A549 (cell line): ENCODE measurements at regions not wholly inside any gene's neighbourhood (a gene's known extent, or its start where the extent isn't known, plus 50 kb on each side); places are given as distances from the start of the nearest gene placed in this dataset.

Source experiments
- ATAC-seq, 2 experiments: fragments of 200-7000 bp in 1 of 2; fragments of >200 bp in 1 of 2; cut with Nextera tagmentation in 1 of 2; cut with Tn5 transposase in 1 of 2; 3 replicates each; pipeline versions ENCODE4 v1.8.0 to v1.9.1; 2018 to 2020; ENCODE audit warnings: mild to moderate bottlenecking in 1 of 2, moderate library complexity in 1 of 2
- CTCF ChIA-PET: fragments of 300-600 bp; sonication (Branson Sonifier 250); formaldehyde crosslinking; extraction: SDS; loops from one replicate; lab custom pipeline; 2021; ENCODE audit warnings: antibody characterized with exemption, inconsistent platforms; lab: Yijun Ruan, JAX
- POLR2A ChIA-PET: fragments of 350-600 bp; formaldehyde crosslinking; extraction: SDS; loops from one replicate; lab custom pipeline; 2021; ENCODE audit warnings: antibody characterized with exemption, inconsistent platforms; lab: Yijun Ruan, JAX
- DNase-seq, 2 experiments: peaks; one replicate each; pipeline versions ENCODE4 v3.0.0 to v3.0.0-alpha.2; 2011 to 2016; ENCODE audit warnings: low read depth in 1 of 2, low spot score in 1 of 2
- FAIRE-seq: peaks from 2 replicates; lab custom pipeline; 2011; peaks lifted over from hg19 to GRCh38; lab: Jason Lieb, UNC
- H3K27ac ChIP-seq, 2 experiments: fragments of >200 bp; sonication (Bioruptor Twin); formaldehyde crosslinking; 3 replicates each; pipeline ENCODE4 v1.5.1; 2016 to 2017
- H3K4me1 ChIP-seq: fragments of >200 bp; sonication (Bioruptor Twin); formaldehyde crosslinking; 3 replicates; pipeline ENCODE4 v1.6.1; 2016
- H3K4me2 ChIP-seq: fragments of >200 bp; sonication (Bioruptor Twin); formaldehyde crosslinking; 3 replicates; pipeline ENCODE4 v1.6.1; 2016
- H3K4me3 ChIP-seq: fragments of >200 bp; sonication (Bioruptor Twin); formaldehyde crosslinking; 3 replicates; pipeline ENCODE4 v1.5.1; 2016
- H3K9me3 ChIP-seq: fragments of >200 bp; sonication (Bioruptor Twin); formaldehyde crosslinking; 3 replicates; pipeline ENCODE4 v1.6.1; 2016
- BCL3 ChIP-seq: fragments of >200 bp; sonication (Bioruptor Twin); formaldehyde crosslinking; IDR thresholded peaks from 3 replicates; pipeline ENCODE4 v1.6.1; 2016
- BHLHE40 ChIP-seq: IDR thresholded peaks from 2 replicates; pipeline ENCODE4 v1.6.1; 2012; ENCODE audit warnings: low read depth, low read length, inconsistent platforms
- CBX8 ChIP-seq: fragments of 200-600 bp; sonication (generic); IDR thresholded peaks from 2 replicates; pipeline ENCODE4 v1.6.1; 2016
- CHD2 ChIP-seq: fragments of 150-350 bp; IDR thresholded peaks from 2 replicates; pipeline ENCODE4 v1.6.1; 2014; ENCODE audit warnings: low read length; ENCODE audit not compliant: partially characterized antibody
- CTCF ChIP-seq: fragments of >200 bp; sonication (Bioruptor Twin); formaldehyde crosslinking; IDR thresholded peaks from 3 replicates; pipeline ENCODE4 v1.5.1; 2016
- E2F6 ChIP-seq: IDR thresholded peaks from 2 replicates; pipeline ENCODE4 v1.6.1; 2012; ENCODE audit warnings: low read depth, borderline replicate concordance
- EHMT2 ChIP-seq: fragments of 200-600 bp; sonication (generic); IDR thresholded peaks from 2 replicates; pipeline ENCODE4 v1.6.1; 2016; ENCODE audit warnings: antibody characterized with exemption, low read depth, mild to moderate bottlenecking, moderate library complexity
- ESRRA ChIP-seq: fragments of 150-350 bp; IDR thresholded peaks from 2 replicates; pipeline ENCODE4 v1.6.1; 2014; ENCODE audit warnings: mild to moderate bottlenecking, low read length, borderline replicate concordance
- FOSB ChIP-seq: fragments of 250-450 bp; sonication (Bioruptor Pico); IDR thresholded peaks from 2 replicates; pipeline ENCODE4 v1.5.0; 2020; ENCODE audit warnings: mild to moderate bottlenecking, moderate library complexity
- HES2 ChIP-seq: fragments of >200 bp; sonication (Bioruptor Twin); formaldehyde crosslinking; IDR thresholded peaks from 2 replicates; pipeline ENCODE4 v1.6.1; 2016
- HEYL ChIP-seq: fragments of 250-450 bp; sonication (Bioruptor Pico); IDR thresholded peaks from 2 replicates; pipeline ENCODE4 v1.8.0; 2021; ENCODE audit warnings: mild to moderate bottlenecking, moderate library complexity
- HOXB13 ChIP-seq: fragments of 250-450 bp; sonication (Bioruptor Pico); IDR thresholded peaks from 2 replicates; pipeline ENCODE4 v1.5.0; 2020; ENCODE audit warnings: low read depth, mild to moderate bottlenecking, moderate library complexity
- HOXB5 ChIP-seq: fragments of 250-450 bp; sonication (Bioruptor Pico); IDR thresholded peaks from 2 replicates; pipeline ENCODE4 v1.5.0; 2020; ENCODE audit warnings: mild to moderate bottlenecking, moderate library complexity
- KDM5A ChIP-seq: fragments of 200-600 bp; sonication (generic); IDR thresholded peaks from 2 replicates; pipeline ENCODE4 v1.6.1; 2016; ENCODE audit warnings: antibody characterized with exemption, mild to moderate bottlenecking
- MAX ChIP-seq: IDR thresholded peaks from 2 replicates; pipeline ENCODE4 v1.6.1; 2012
- MYC ChIP-seq: IDR thresholded peaks from 2 replicates; pipeline ENCODE4 v1.6.1; 2012; ENCODE audit warnings: mild to moderate bottlenecking, inconsistent platforms, low read length, improper control_type of control experiment, borderline replicate concordance
- NFE2L2 ChIP-seq: fragments of 150-350 bp; conservative IDR thresholded peaks from 2 replicates; pipeline ENCODE4 v1.6.1; 2014; ENCODE audit warnings: low read length
- NR3C1 ChIP-seq: fragments of >200 bp; sonication (Bioruptor Twin); formaldehyde crosslinking; IDR thresholded peaks from 3 replicates; pipeline ENCODE4 v1.6.1; 2017
- POLR2A ChIP-seq: IDR thresholded peaks from 2 replicates; pipeline ENCODE4 v1.6.1; 2012; ENCODE audit warnings: mild to moderate bottlenecking, low read length
- POLR2AphosphoS2 ChIP-seq: conservative IDR thresholded peaks from 2 replicates; pipeline ENCODE4 v1.6.1; 2012; ENCODE audit warnings: low read length, improper control_type of control experiment, inconsistent platforms
- RARB ChIP-seq: fragments of 250-450 bp; sonication (Bioruptor Pico); IDR thresholded peaks from 2 replicates; pipeline ENCODE4 v1.8.0; 2021; ENCODE audit warnings: mild to moderate bottlenecking, moderate library complexity
- RNF2 ChIP-seq: fragments of 200-600 bp; sonication (generic); IDR thresholded peaks from 2 replicates; pipeline ENCODE4 v1.6.1; 2016; ENCODE audit warnings: low read depth, mild to moderate bottlenecking, antibody characterized with exemption, moderate library complexity, borderline replicate concordance
- SREBF2 ChIP-seq: fragments of 450-650 bp; IDR thresholded peaks from 2 replicates; pipeline ENCODE4 v1.6.1; 2014; ENCODE audit warnings: mild to moderate bottlenecking, moderate library complexity
- TFCP2L1 ChIP-seq: fragments of 250-450 bp; sonication (Bioruptor Pico); IDR thresholded peaks from 2 replicates; pipeline ENCODE4 v1.5.0; 2021; ENCODE audit warnings: mild to moderate bottlenecking
- TP53 ChIP-seq: fragments of 250-450 bp; sonication (Bioruptor Pico); IDR thresholded peaks from 2 replicates; pipeline ENCODE4 v1.5.0; 2021; ENCODE audit warnings: mild to moderate bottlenecking, moderate library complexity
- ZC3H11A ChIP-seq: fragments of 450-650 bp; IDR thresholded peaks from 2 replicates; pipeline ENCODE4 v1.6.1; 2014; ENCODE audit warnings: antibody characterized with exemption, mild to moderate bottlenecking
- ZNF302 ChIP-seq: fragments of 250-450 bp; sonication (Bioruptor Pico); IDR thresholded peaks from 2 replicates; pipeline ENCODE4 v1.9.0; 2021; ENCODE audit warnings: inconsistent platforms, mild to moderate bottlenecking, moderate library complexity
- ZSCAN20 ChIP-seq: fragments of 250-450 bp; sonication (Bioruptor Pico); IDR thresholded peaks from 2 replicates; pipeline ENCODE4 v1.8.0; 2022; ENCODE audit warnings: mild to moderate bottlenecking, moderate library complexity
- WGBS: methylation state at CpG from one replicate; pipeline ENCODE4 v1.1.6; 2017; ENCODE audit errors: missing lambda C conversion rate; 5-methylcytosine and 5-hydroxymethylcytosine counted together

- ChIA-PET POLR2A (no interaction called here), CTCF (interaction anchor here (0.6 to 2.1 kb wide), 2 partner anchors 9 to 1024 kb away, joined by 3 to 4 read pairs; no protein-coding TSS in a partner anchor)
- ATAC-seq (no peak), DNase-seq (no peak), FAIRE-seq (no peak)
- no peak overlapping the region for H3K4me2 ChIP-seq
- no peaks in the 10 kb centered on the region for H3K9me3 ChIP-seq
- 66% methylated on average over 4 of the region's 4 CpGs for WGBS
- no peak overlapping the region for H3K4me3 ChIP-seq
- no peak overlapping the region for H3K27ac ChIP-seq
- H3K4me1 ChIP-seq: no peaks in the 10 kb centered on the region
- TF ChIP-seq MYC: no peak
- no peak for TF ChIP-seq BHLHE40
- no peak for TF ChIP-seq POLR2A
- TF ChIP-seq FOSB: no peak
- no peak for TF ChIP-seq HEYL (CRISPR knock-in tag)
- TF ChIP-seq TP53 (CRISPR knock-in tag): no peak
- no peak for TF ChIP-seq SREBF2
- no peak for TF ChIP-seq CHD2
- no peak for TF ChIP-seq HOXB5 (CRISPR knock-in tag)
- TF ChIP-seq CBX8: no peak
Observed at GRCh38 chr5:98519571-98519970, 253.9 kb upstream of the RGMB start.

GRCh38 chr5:98521821-98522220 is 251.6 kb upstream of the RGMB start:
- no peak overlapping the region for H3K27ac ChIP-seq
- ChIA-PET POLR2A (no interaction called here), CTCF (interaction anchor here (1.1 to 1.3 kb wide), 2 partner anchors 201 to 245 kb away, joined by 3 read pairs; no protein-coding TSS in a partner anchor)
- no peak for ATAC-seq
- no peak for FAIRE-seq
- DNase-seq: no peak
- no peak overlapping the region for H3K4me2 ChIP-seq
- TF ChIP-seq NR3C1: no peak
- TF ChIP-seq MAX: no peak
- TF ChIP-seq CBX8: no peak
- no peak for TF ChIP-seq TFCP2L1 (CRISPR knock-in tag)
- no peak for TF ChIP-seq ESRRA
- TF ChIP-seq HES2: no peak
- no peak for TF ChIP-seq BCL3
- no peak for TF ChIP-seq POLR2AphosphoS2
- TF ChIP-seq HOXB13: no peak
- no peak for TF ChIP-seq EHMT2
- no peak for TF ChIP-seq CTCF
- no peak for TF ChIP-seq ZSCAN20
- TF ChIP-seq KDM5A: no peak
- TF ChIP-seq NFE2L2: no peak
- TF ChIP-seq ZNF302 (CRISPR knock-in tag): no peak
- no peak for TF ChIP-seq ZC3H11A
- no peak for TF ChIP-seq RNF2
- no peak for TF ChIP-seq RARB (CRISPR knock-in tag)
- TF ChIP-seq TP53 (CRISPR knock-in tag): no peak
- no peak for TF ChIP-seq E2F6
- WGBS: 19% methylated on average over 3 of the region's 3 CpGs
- no peak overlapping the region for H3K4me3 ChIP-seq
- H3K4me1 ChIP-seq: no peaks in the 10 kb centered on the region
- H3K9me3 ChIP-seq: no peaks in the 10 kb centered on the region
